ENCODE measurements at regions not wholly inside any gene's neighbourhood (a gene's known extent, or its start where the extent isn't known, plus 50 kb on each side); places are given as distances from the start of the nearest gene placed in this dataset.
"Not testable (repeated sequence)": the region's sequence is repeated elsewhere in the genome, so short reads cannot be mapped to it uniquely, and the experiment has no call there.

DNA sequence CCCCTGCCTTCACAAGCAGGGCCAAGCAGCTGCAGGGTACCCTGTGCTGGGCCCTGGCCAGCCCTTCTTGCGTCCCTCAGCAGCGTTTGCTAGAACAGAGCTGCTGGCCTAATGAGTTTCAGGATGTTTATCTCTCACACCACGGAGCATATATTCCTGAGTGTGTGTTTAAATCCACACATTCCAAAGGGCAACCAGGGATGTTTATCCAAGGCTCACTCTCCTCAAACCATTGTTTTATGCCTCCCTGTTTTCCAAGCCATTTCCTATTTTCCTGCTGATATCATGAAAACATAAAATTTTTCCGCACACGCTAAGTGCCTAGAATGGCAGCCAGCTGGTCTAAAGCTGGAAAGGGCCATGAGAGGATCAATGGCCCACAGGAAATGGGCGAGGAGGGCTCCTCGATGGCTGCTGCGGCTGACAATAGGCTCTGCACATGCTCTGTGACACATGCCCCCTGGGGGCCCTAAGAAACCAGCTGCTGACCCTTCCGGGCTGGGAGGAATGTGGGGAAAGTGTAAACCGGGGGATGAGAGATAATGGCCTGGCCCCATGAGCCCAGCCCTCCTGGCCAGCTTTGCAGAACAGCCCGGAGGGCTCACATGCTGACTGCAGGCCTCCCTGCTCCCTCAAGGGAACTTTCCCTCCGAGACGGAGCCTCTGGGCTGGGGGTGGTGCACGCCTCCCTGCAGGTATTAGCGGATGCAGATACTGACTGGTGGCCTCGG, 194.0 kb downstream of the NDUFA10 start:
- H3K9me3 ChIP-seq (ENCODE audit: control insufficient read depth, low read length, poor library complexity, severe bottlenecking) = no peaks in the 10 kb centered on the region
- no peak overlapping the region for H3K27ac Mint-ChIP-seq
- no peaks in the 10 kb centered on the region for H3K4me1 Mint-ChIP-seq
- DNase-seq (peak in 1 of 3 donors; percentile 1), ATAC-seq (no peak)
- peaks cover 12% of the 10 kb centered on the region for H3K27me3 Mint-ChIP-seq
- H3K36me3 Mint-ChIP-seq (ENCODE audit: low read depth) = no peaks in the 10 kb centered on the region
- no peak overlapping the region for H3K4me3 Mint-ChIP-seq

- DNase-seq (peak in 1 of 3 donors; percentile 5), ATAC-seq (no peak)
- peaks cover 12% of the 10 kb centered on the region for H3K27me3 Mint-ChIP-seq
- no peaks in the 10 kb centered on the region for H3K9me3 ChIP-seq (ENCODE audit: control insufficient read depth, low read length, poor library complexity, severe bottlenecking)
- no peak overlapping the region for H3K4me3 Mint-ChIP-seq
- no peaks in the 10 kb centered on the region for H3K4me1 Mint-ChIP-seq
- H3K27ac Mint-ChIP-seq = no peak overlapping the region
- no peaks in the 10 kb centered on the region for H3K36me3 Mint-ChIP-seq (ENCODE audit: low read depth)
Measured at GRCh38 chr2:239830121-239831000, 194.8 kb downstream of the NDUFA10 start.

DNA sequence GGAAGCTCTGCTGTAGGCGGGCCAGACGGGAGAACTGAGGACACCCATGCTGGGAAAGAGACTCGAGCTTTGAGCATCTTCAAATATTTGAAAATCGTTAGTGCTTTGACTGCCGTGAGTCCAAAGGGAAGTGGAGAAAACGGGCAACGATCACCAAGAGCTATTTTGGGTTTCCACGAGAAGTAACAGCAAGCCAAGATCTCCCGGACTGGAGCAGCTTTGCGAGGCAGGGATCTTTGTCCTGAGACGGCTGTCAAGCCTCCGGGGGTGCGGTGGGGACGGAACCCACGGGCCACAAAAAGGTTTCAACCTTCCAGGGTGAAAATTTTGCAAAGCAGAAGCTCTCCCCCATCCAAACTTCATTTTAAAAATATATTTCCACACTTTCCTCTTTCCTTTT, 195.8 kb downstream of the NDUFA10 start:
- H3K27ac Mint-ChIP-seq = no peak overlapping the region
- DNase-seq = no peak
- H3K9me3 ChIP-seq (ENCODE audit: control insufficient read depth, low read length, poor library complexity, severe bottlenecking) = no peaks in the 10 kb centered on the region
- ATAC-seq = no peak
- H3K27me3 Mint-ChIP-seq = peaks cover 17% of the 10 kb centered on the region
- peaks cover 5% of the 10 kb centered on the region for H3K4me1 Mint-ChIP-seq
- no peaks in the 10 kb centered on the region for H3K36me3 Mint-ChIP-seq (ENCODE audit: low read depth)
- no peak overlapping the region for H3K4me3 Mint-ChIP-seq

GRCh38 chr2:239828973-239829275, 196.2 kb downstream of the NDUFA10 start:
- H3K27me3 Mint-ChIP-seq = peaks cover 20% of the 10 kb centered on the region

DNA sequence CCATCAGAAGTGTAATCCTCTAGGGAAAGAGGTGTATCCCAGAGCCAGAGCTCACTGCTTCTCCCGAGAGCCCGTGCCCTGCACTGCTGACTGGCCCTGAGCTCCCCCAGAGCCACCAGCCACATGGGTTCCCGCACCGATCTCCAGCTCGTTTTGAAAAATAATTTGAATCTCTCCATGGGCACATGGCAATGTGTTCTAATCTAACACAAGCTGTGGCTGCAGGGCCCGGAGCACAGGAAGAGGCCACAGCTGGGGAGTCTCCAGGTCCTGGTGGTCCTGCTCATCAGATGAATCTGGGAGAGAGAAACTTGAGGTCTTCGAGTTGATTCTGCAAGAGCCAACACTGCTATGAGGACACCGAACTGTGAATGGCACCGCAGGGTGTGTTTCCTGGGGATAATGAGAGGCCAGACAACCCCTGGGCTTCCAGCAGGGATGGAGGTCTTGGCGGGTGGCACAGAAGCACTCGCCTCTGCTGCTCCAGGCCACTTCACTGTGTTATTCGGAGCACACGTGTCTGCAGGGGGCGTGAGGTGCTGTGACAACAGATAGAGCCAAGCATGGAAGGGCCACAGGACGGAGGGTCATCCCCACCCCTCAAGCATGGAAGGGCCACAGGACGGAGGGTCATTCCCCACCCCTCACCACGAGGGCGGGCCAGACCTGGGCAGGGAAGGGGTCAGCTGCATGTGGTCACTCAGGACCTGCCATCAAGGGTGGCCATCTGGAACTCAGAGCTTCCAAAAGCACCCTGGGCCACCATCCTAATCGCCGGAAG, 196.8 kb downstream of the NDUFA10 start:
- DNase-seq = peak in 1 of 3 donors; percentile 7
- Mint-ChIP-seq H3K4me1 (peaks cover 6% of the 10 kb centered on the region), H3K27ac (no peak overlapping the region), H3K36me3 (ENCODE audit: low read depth) (no peaks in the 10 kb centered on the region), H3K27me3 (peaks cover 20% of the 10 kb centered on the region), H3K4me3 (no peak overlapping the region)
- ATAC-seq = no peak
- H3K9me3 ChIP-seq (ENCODE audit: control insufficient read depth, low read length, poor library complexity, severe bottlenecking) = no peaks in the 10 kb centered on the region

More at GRCh38 chr2:239828973-239829275, 196.2 kb downstream of the NDUFA10 start:
- H3K4me1 Mint-ChIP-seq; H3K9me3 ChIP-seq (ENCODE audit: control insufficient read depth, low read length, poor library complexity, severe bottlenecking); H3K4me3 Mint-ChIP-seq; H3K36me3 Mint-ChIP-seq (ENCODE audit: low read depth); ATAC-seq; DNase-seq; H3K27ac Mint-ChIP-seq: not testable (repeated sequence)

GRCh38 chr2:239827523-239827890, 197.6 kb downstream of the NDUFA10 start:
- H3K27me3 Mint-ChIP-seq = peaks cover 24% of the 10 kb centered on the region
- DNase-seq (no peak), ATAC-seq (no peak)
- no peaks in the 10 kb centered on the region for H3K9me3 ChIP-seq (ENCODE audit: control insufficient read depth, low read length, poor library complexity, severe bottlenecking)
- no peak overlapping the region for H3K27ac Mint-ChIP-seq
- H3K36me3 Mint-ChIP-seq (ENCODE audit: low read depth) = no peaks in the 10 kb centered on the region
- peaks cover 6% of the 10 kb centered on the region for H3K4me1 Mint-ChIP-seq
- H3K4me3 Mint-ChIP-seq = no peak overlapping the region

GRCh38 chr2:239826786-239827522, 198.2 kb downstream of the NDUFA10 start:
- ATAC-seq = no peak
- Mint-ChIP-seq H3K4me3 (no peak overlapping the region), H3K36me3 (ENCODE audit: low read depth) (no peaks in the 10 kb centered on the region), H3K27me3 (peaks cover 29% of the 10 kb centered on the region), H3K4me1 (peaks cover 6% of the 10 kb centered on the region), H3K27ac (no peak overlapping the region)
- H3K9me3 ChIP-seq (ENCODE audit: control insufficient read depth, low read length, poor library complexity, severe bottlenecking) = no peaks in the 10 kb centered on the region
- DNase-seq = peak in 1 of 3 donors; percentile 3

GRCh38 chr2:239826376-239826775, 198.8 kb downstream of the NDUFA10 start:
- no peak for DNase-seq
- no peaks in the 10 kb centered on the region for H3K9me3 ChIP-seq (ENCODE audit: control insufficient read depth, low read length, poor library complexity, severe bottlenecking)
- H3K4me3 Mint-ChIP-seq = no peak overlapping the region
- H3K27ac Mint-ChIP-seq = no peak overlapping the region
- peaks cover 6% of the 10 kb centered on the region for H3K4me1 Mint-ChIP-seq
- peaks cover 34% of the 10 kb centered on the region for H3K27me3 Mint-ChIP-seq
- no peak for ATAC-seq
- H3K36me3 Mint-ChIP-seq (ENCODE audit: low read depth) = no peaks in the 10 kb centered on the region

DNA sequence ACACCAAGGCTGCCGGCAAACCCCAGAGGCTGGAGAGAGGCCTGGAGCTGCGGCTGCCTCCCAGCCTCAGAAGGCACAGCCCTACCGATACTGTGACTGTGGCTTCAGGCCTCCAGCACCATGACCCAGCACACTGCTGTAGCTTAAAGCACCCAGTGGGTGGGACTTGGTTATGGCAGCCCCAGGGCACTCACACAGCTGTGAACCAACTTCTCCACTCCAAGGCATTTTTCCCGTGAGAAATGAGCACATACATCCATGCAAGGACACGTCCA, 199.5 kb downstream of the NDUFA10 start:
- DNase-seq (no peak), ATAC-seq (no peak)
- peaks cover 6% of the 10 kb centered on the region for H3K4me1 Mint-ChIP-seq
- no peak overlapping the region for H3K4me3 Mint-ChIP-seq
- H3K9me3 ChIP-seq (ENCODE audit: control insufficient read depth, low read length, poor library complexity, severe bottlenecking) = no peaks in the 10 kb centered on the region
- no peaks in the 10 kb centered on the region for H3K36me3 Mint-ChIP-seq (ENCODE audit: low read depth)
- peaks cover 39% of the 10 kb centered on the region for H3K27me3 Mint-ChIP-seq
- no peak overlapping the region for H3K27ac Mint-ChIP-seq

DNA sequence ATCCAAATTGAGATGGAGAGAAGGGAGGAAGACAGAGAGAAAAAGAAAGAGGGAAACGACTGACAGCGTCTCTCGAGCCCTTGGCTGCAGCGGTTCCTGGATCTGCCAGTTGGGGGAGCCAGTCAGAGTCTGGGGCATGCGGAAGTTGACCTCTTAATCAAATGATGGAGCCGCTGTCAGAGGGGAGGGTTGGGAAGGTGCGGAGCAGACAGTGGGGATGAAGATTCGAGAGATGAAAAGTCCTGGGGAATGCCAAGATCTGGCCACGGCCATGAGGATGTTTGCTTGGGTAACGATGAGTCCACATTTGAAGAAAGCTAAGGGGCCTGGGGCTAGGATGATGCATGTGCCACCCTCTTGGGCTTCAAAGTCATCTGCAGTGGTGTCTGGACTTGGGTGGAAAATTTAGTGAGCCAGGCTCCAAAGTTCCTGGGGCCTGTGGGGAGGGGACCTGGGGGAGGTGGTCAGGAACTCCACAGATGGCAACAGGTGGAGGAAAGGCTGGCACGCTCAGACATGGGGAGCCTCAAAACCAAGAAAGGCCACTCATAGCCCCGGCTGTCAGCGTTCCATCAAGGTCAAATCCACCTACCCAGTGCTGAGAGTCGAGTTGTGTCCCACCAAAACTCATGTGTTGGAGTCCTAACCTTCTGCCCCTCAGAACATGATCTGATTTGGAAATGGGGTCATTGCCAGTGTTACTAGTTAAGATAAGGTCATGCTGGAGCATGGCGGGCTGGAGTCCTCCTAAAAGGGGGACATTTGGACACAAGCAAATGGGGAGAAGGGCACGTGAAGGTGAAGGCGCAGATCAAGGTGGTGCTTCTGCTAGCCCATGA, 200.1 kb downstream of the NDUFA10 start:
- Mint-ChIP-seq H3K27ac (no peak overlapping the region), H3K36me3 (ENCODE audit: low read depth) (no peaks in the 10 kb centered on the region), H3K27me3 (peaks cover 45% of the 10 kb centered on the region), H3K4me3 (no peak overlapping the region), H3K4me1 (peaks cover 6% of the 10 kb centered on the region)
- no peaks in the 10 kb centered on the region for H3K9me3 ChIP-seq (ENCODE audit: control insufficient read depth, low read length, poor library complexity, severe bottlenecking)
- ATAC-seq (no peak), DNase-seq (no peak)

- ATAC-seq (no peak), DNase-seq (no peak)
- H3K9me3 ChIP-seq (ENCODE audit: control insufficient read depth, low read length, poor library complexity, severe bottlenecking) = no peaks in the 10 kb centered on the region
- no peaks in the 10 kb centered on the region for H3K36me3 Mint-ChIP-seq (ENCODE audit: low read depth)
- peaks cover 48% of the 10 kb centered on the region for H3K27me3 Mint-ChIP-seq
- peaks cover 6% of the 10 kb centered on the region for H3K4me1 Mint-ChIP-seq
- H3K27ac Mint-ChIP-seq = no peak overlapping the region
- no peak overlapping the region for H3K4me3 Mint-ChIP-seq
Measured at GRCh38 chr2:239824046-239824694, 201.0 kb downstream of the NDUFA10 start.

Measured in T-helper 17 cell (primary cell).